ENCODE measurements at regions not wholly inside any gene's neighbourhood (a gene's known extent, or its start where the extent isn't known, plus 50 kb on each side); places are given as distances from the start of the nearest gene placed in this dataset.

DNA sequence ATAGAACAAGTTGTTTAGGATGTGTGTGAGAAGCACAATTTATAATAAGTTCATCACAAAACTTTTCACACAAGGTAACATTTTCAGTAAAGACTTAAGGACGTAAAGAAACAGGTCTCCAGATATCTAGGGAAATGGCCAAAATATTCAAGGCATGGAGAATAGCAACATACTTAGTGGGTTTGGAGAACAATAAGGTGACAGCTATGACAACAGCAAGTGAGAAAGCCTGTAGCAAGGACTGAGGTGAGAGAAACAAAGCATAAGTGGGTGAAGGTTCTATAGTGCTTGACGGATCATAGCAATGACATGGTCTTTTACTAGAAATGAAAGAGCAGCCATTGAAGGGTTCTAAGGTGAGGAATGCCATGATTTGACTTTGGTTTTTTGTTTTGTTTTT is 1337.3 kb downstream of the PCDH18 start:
- no peak for DNase-seq

- DNase-seq: no peak
Measured at GRCh38 chr4:136186650-136187049, 1345.6 kb downstream of the PCDH18 start.

DNA sequence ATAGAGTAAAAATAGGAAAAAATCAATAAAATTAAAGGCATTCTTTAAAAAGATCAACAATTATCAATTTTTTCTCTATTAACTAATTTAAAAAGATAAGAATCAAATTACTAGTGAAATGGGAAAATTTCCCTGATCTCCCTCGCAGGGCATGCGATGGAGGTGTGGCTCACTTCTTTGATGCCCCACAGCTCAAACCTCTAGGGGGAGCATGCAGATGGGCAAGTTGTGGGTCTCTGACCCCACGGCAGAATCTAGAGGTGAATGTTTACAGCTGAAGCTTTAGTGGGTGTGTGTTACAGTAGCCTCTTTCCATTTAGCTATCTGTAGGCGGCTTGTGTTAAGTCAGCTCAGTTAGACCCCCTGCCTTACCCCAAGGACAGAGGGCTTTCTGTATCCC is 1348.8 kb downstream of the PCDH18 start:
- no peak for DNase-seq

GRCh38 chr4:136156947-136157346 is 1375.3 kb downstream of the PCDH18 start:
- no peak for DNase-seq

GRCh38 chr4:136150046-136150445 is 1382.2 kb downstream of the PCDH18 start:
- DNase-seq: no peak

DNA sequence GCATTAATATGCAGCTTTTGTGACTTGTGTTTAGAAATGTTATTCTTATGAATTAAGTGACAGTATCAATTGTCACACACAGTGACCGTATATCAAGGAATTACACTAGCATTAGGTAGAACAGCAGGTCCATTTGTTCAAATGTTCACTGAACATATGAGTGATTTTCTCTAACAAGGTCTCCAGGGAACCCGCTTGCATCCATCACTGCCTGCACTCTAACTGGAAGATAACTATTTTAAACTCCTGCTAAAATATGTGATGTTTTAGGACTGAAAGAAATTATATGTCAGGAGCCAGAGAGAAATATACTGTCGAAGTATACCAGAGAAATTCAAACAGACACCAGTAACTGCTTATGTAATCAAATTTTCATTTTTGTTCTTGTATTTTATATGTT is 1395.7 kb downstream of the PCDH18 start:
- no peak for DNase-seq

- no peak for DNase-seq
Measured at GRCh38 chr4:136124251-136124745, 1408.0 kb downstream of the PCDH18 start.

GRCh38 chr4:136121426-136121825 is 1410.9 kb downstream of the PCDH18 start:
- no peak for DNase-seq

DNA sequence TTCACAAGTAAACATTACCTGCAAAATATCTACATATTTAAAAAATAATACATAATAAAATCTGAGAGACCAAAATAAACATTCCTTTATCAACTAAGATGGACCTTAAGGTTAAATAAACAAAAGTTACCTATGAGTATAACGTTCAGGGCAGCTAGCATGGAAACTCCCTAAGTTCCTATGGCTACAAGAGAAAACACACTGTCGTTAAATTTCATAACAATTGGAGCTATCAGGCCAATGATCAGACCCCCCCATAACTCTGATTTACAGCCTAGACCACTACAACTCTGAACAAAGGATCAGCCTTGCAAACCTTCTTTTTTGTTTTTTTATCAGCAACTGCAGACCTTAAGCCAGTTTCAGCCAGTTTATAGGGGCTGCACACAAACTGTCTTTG is 1418.4 kb downstream of the PCDH18 start:
- no peak for DNase-seq

DNA sequence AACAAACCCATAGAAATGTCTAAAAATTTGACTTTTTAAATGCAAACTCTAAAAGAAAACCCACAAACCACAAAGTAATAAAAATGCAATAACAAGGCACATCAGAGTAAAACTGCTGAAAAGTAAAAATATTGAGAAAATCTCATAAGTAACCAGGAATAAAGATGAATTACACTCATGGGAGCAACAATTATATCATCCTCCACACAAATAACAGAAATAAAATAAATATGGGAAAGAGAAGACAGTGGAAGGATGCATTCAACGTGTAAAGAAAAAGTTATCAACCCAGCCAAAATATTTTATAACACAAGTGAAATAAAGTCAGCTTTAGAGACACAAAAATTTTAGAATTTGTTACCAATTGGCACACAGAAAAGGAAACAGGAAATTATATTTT is 1420.2 kb downstream of the PCDH18 start:
- DNase-seq: no peak

DNA sequence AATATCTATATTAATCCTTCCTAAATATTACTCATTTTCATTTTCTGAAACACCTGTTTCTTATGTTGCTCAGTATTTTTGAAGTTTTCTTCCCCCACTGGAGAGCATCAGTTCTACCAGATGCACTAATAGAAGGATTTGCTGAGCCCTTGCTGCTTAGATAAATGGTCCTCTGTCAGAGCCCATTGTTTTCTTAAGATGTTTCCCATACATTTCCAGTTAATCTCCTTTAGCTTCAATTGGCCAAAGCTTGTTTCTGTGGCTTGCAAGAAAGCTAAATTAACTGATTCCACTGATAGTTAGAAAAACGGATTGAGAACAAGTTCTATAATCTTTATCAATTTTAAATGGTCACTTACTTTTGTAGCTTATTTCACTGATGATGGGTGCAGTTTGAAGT is 1425.5 kb downstream of the PCDH18 start:
- DNase-seq: no peak

GRCh38 chr4:136103616-136104015 is 1428.7 kb downstream of the PCDH18 start:
- DNase-seq: no peak

GRCh38 chr4:136097676-136098075 is 1434.6 kb downstream of the PCDH18 start:
- DNase-seq: no peak

- DNase-seq: no peak
Measured at GRCh38 chr4:136088211-136088867, 1444.0 kb downstream of the PCDH18 start.

- no peak for DNase-seq
Measured at GRCh38 chr4:136078976-136079375, 1453.3 kb downstream of the PCDH18 start.

DNA sequence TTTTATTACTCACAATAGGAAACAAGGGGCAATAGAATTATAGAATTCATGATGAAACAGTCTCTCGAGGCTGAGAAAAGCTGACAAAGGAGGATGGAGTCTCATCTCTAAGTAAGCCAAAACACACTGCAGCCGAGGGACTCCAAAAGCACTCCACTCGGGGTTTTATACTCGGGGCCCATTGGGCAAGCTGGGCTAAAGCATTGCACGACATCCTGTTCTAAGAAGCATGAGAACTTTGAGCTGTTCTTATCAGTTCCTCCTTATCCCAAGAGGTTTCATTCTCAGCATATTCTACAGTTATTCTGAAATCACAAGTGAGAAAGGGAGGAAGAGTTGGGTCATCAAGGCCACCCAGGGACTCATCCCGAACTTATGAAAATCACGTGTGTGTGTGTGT is 1475.5 kb downstream of the PCDH18 start:
- no peak for DNase-seq

- DNase-seq: no peak
Measured at GRCh38 chr4:136055360-136055759, 1476.9 kb downstream of the PCDH18 start.

- DNase-seq: peak; percentile 38
Measured at GRCh38 chr4:136036744-136037143, 1495.5 kb downstream of the PCDH18 start.

- no peak for DNase-seq
Measured at GRCh38 chr4:136032391-136032790, 1499.9 kb downstream of the PCDH18 start.

DNA sequence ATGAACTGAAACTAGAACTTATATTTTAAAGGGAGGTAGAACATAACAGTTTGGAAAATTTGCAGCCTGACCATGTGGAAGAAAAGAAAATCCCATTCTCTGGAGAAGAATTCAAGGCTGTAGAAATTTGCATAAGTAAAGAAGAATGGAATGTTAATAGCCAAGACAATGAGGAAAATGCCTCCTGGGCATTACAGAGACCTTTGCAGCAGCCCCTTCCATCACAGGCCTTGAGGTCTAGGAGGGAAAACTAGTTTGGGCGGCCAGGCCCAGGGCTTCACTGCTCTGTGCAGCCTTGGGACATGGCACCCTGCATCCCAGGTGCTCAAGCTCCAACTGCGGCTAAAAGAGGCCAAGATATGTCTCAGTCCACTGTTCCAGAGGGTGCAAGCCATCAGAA is 1506.8 kb downstream of the PCDH18 start:
- DNase-seq: no peak

DNA sequence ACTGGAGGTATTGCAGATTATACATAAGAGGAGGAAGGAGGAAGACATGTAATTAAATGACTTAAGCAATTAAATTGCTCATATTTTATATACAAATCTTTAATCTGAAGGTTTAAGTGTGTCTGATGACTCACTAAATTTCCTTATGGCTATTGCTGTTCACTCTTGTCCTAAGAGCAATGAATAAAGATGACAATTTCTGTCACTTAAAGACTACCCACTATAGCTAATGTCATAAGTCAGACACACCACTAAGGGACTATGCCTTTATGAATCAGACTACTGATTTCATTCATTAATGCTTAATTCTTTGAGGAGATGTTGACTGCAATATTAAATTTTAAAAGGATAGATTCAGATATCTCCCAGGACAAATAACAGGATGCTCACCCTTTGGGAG is 1514.7 kb downstream of the PCDH18 start:
- DNase-seq: no peak

- DNase-seq: no peak
Measured at GRCh38 chr4:136012220-136012619, 1520.1 kb downstream of the PCDH18 start.

DNA sequence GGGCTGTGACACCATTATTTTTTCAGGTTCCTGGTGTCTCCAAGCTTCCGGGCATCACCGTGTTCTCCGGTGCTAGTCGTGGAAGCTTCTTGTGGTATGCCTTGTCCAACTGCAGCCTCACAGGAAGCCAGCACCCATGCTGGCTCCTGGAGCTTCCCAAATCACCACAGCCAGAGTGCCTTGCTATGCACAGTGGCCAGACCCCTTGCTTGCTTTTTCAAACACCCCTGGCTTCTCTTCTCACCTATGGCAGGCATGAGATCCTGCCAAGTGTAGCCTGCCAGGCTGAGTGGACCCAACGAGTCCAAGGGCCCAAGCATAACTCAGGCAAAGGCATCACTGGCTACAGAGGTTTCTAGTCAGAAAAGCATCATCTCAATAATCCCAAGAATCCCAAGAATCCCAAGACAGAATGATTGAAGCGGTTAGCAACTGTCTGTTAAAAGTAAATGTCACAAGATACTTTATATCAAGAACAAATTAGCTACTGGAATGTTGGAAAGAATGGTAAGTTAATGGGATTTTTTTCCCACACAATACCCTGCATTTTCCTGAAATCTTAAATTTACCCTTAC is 1522.9 kb downstream of the PCDH18 start:
- DNase-seq: no peak

GRCh38 chr4:136007991-136008390 is 1524.3 kb downstream of the PCDH18 start:
- DNase-seq: no peak

- DNase-seq: no peak
Measured at GRCh38 chr4:136002316-136002715, 1530.0 kb downstream of the PCDH18 start.
